Peyer's patch (tissue), 4 donors: ENCODE measurements at regions not wholly inside any gene's neighbourhood (a gene's known extent, or its start where the extent isn't known, plus 50 kb on each side); places are given as distances from the start of the nearest gene placed in this dataset.

Experiments
- POLR2A ChIP-seq, 2 donors: fragments of 450-650 bp; IDR thresholded peaks; one replicate each; pipeline ENCODE4 v1.5.1; 2017; ENCODE audit warnings: antibody characterized with exemption in 2 of 2, mild to moderate bottlenecking in 2 of 2, moderate library complexity in 2 of 2
- TF ChIP-seq, protein P1 (sequence below), 6 experiments: fragments of 450-650 bp in 4 of 6; fragments of 200-600 bp in 2 of 6; sonication (generic) in 1 of 6; IDR thresholded peaks; one replicate each; pipeline ENCODE4 v1.5.1; 2017 to 2019; ENCODE audit warnings: antibody characterized with exemption in 6 of 6, mild to moderate bottlenecking in 3 of 6, moderate library complexity in 1 of 6

GRCh38 chr14:104469591-104469990 is 110.0 kb upstream of the C14orf180 start:
- TF ChIP-seq, protein P1, sequence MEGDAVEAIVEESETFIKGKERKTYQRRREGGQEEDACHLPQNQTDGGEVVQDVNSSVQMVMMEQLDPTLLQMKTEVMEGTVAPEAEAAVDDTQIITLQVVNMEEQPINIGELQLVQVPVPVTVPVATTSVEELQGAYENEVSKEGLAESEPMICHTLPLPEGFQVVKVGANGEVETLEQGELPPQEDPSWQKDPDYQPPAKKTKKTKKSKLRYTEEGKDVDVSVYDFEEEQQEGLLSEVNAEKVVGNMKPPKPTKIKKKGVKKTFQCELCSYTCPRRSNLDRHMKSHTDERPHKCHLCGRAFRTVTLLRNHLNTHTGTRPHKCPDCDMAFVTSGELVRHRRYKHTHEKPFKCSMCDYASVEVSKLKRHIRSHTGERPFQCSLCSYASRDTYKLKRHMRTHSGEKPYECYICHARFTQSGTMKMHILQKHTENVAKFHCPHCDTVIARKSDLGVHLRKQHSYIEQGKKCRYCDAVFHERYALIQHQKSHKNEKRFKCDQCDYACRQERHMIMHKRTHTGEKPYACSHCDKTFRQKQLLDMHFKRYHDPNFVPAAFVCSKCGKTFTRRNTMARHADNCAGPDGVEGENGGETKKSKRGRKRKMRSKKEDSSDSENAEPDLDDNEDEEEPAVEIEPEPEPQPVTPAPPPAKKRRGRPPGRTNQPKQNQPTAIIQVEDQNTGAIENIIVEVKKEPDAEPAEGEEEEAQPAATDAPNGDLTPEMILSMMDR (IDR thresholded peaks at IDR 0.05): no peak
- TF ChIP-seq POLR2A (IDR thresholded peaks at IDR 0.05): no peak
